ENCODE measurements at regions not wholly inside any gene's neighbourhood (a gene's known extent, or its start where the extent isn't known, plus 50 kb on each side); places are given as distances from the start of the nearest gene placed in this dataset.

DNA sequence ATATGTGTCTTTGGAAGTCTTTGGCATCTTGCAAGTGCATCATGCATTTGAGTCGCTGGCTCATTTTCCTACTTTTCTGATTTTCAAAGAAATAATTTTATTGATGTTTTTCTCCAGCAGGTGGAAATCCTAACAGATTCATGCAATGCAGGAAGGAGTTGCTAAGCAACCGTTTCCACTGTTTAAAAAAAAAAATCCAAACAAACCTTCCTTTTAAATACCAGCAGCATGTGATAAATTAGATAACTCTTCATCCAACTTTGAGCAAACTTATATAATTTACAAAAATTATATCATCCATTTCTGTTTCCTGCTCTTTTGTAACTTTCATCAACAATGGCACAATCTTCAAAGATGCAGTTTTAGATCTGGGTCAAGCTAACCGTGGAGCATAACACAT is 364.1 kb downstream of the MFSD1 start:
- BruUV-seq (replicated peaks), result no TSS peak
- intact Hi-C loops (cut with micrococcal nuclease), result no loop called here
- POLR2A ChIA-PET, result no interaction called here

More for the DNA sequence above, 364.1 kb downstream of the MFSD1 start:
- ChIA-PET CTCF (no interaction called here), RAD21 (ENCODE audit: low non-redundant PET in 1 of 2, low total read pairs in 2 of 2, uncharacterized antibody in 2 of 2, unreplicated experiment in 2 of 2) (no interaction called here)
- no peak overlapping the region for H3K27ac ChIP-seq (ENCODE audit: low read depth, low read length)
- no peak overlapping the region for H3K9ac ChIP-seq (ENCODE audit: low read length)
- H3K4me2 ChIP-seq (ENCODE audit: low read length), result no peak overlapping the region
- H3K27me3 ChIP-seq (ENCODE audit: insufficient read depth, low read length), result no peaks in the 10 kb centered on the region
- H3K9me3 ChIP-seq (ENCODE audit: control insufficient read depth in 1 of 2, insufficient read depth in 1 of 2, low read depth in 1 of 2, low read length in 2 of 2), result no peaks in the 10 kb centered on the region
- TF ChIP-seq ZFX (IDR thresholded peaks at IDR 0.05), result no peak
- TF ChIP-seq CBX3 (IDR thresholded peaks at IDR 0.05; ENCODE audit: low read depth), result no peak
- no peak for TF ChIP-seq RAD21 (IDR thresholded peaks at IDR 0.05; ENCODE audit: low read depth)
- no peak for TF ChIP-seq ZNF274 (IDR thresholded peaks at IDR 0.05; ENCODE audit: low read depth, low read length)
- no peak for TF ChIP-seq YY1 (IDR thresholded peaks at IDR 0.05; ENCODE audit: extremely low read depth, insufficient replicate concordance, low read depth, low read length)
- no peak for TF ChIP-seq SRF (IDR thresholded peaks at IDR 0.05; ENCODE audit: low read depth)
- no peak for TF ChIP-seq SIN3A (IDR thresholded peaks at IDR 0.05; ENCODE audit: low read depth)
- TF ChIP-seq CTCF (IDR thresholded peaks at IDR 0.05 in 2 of 3, conservative IDR thresholded peaks at IDR 0.05 in 1 of 3; ENCODE audit: borderline replicate concordance in 1 of 3, insufficient read depth in 1 of 3, low read depth in 2 of 3, low read length in 2 of 3), result no peak
- TF ChIP-seq ATF3 (IDR thresholded peaks at IDR 0.05), result no peak
- TF ChIP-seq EZH2 (IDR thresholded peaks at IDR 0.05), result no peak
- TF ChIP-seq EGR1 (IDR thresholded peaks at IDR 0.05; ENCODE audit: low read depth), result no peak
- no peak for TF ChIP-seq POLR2A (IDR thresholded peaks at IDR 0.05; ENCODE audit: borderline replicate concordance, extremely low read depth, insufficient read depth, insufficient read length)
- TF ChIP-seq, protein P1, sequence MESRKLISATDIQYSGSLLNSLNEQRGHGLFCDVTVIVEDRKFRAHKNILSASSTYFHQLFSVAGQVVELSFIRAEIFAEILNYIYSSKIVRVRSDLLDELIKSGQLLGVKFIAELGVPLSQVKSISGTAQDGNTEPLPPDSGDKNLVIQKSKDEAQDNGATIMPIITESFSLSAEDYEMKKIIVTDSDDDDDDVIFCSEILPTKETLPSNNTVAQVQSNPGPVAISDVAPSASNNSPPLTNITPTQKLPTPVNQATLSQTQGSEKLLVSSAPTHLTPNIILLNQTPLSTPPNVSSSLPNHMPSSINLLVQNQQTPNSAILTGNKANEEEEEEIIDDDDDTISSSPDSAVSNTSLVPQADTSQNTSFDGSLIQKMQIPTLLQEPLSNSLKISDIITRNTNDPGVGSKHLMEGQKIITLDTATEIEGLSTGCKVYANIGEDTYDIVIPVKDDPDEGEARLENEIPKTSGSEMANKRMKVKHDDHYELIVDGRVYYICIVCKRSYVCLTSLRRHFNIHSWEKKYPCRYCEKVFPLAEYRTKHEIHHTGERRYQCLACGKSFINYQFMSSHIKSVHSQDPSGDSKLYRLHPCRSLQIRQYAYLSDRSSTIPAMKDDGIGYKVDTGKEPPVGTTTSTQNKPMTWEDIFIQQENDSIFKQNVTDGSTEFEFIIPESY (IDR thresholded peaks at IDR 0.05; ENCODE audit: extremely low read depth, insufficient replicate concordance, low read length), result no peak
- TF ChIP-seq REST (IDR thresholded peaks at IDR 0.05; ENCODE audit: low read depth), result no peak
- TF ChIP-seq MAX (IDR thresholded peaks at IDR 0.05), result no peak
- no peak for TF ChIP-seq TCF7L2 (IDR thresholded peaks at IDR 0.05; ENCODE audit: borderline replicate concordance, extremely low read depth, insufficient read depth, insufficient read length)
- H3K79me2 ChIP-seq (ENCODE audit: insufficient read depth, low read length), result no peaks in the 10 kb centered on the region
- DNase-seq (ENCODE audit: low read depth, low spot score) (no peak), ATAC-seq (no peak)
- peaks cover 11 to 47% of the 10 kb centered on the region in 2 experiments for H3K4me1 ChIP-seq (ENCODE audit: control insufficient read depth in 1 of 2, insufficient read depth in 2 of 2, low read length in 2 of 2)
- H3K4me3 ChIP-seq (replicated peaks in 1 of 2; ENCODE audit: low read depth in 1 of 2, low read length in 2 of 2), result no peak overlapping the region
- H3K9me2 ChIP-seq (ENCODE audit: insufficient read depth), result no peaks in the 10 kb centered on the region
- H3K36me3 ChIP-seq (ENCODE audit: control insufficient read depth in 1 of 2, insufficient read depth in 2 of 2, low read length in 2 of 2), result no peaks in the 10 kb centered on the region
- H2AFZ ChIP-seq (ENCODE audit: low read depth, low read length, poor library complexity, severe bottlenecking), result no peak overlapping the region
- no peaks in the 10 kb centered on the region for H4K20me1 ChIP-seq (ENCODE audit: insufficient read depth)

All from HCT116 (cell line).